ENCODE measurements at regions not wholly inside any gene's neighbourhood (a gene's known extent, or its start where the extent isn't known, plus 50 kb on each side); places are given as distances from the start of the nearest gene placed in this dataset.

DNA sequence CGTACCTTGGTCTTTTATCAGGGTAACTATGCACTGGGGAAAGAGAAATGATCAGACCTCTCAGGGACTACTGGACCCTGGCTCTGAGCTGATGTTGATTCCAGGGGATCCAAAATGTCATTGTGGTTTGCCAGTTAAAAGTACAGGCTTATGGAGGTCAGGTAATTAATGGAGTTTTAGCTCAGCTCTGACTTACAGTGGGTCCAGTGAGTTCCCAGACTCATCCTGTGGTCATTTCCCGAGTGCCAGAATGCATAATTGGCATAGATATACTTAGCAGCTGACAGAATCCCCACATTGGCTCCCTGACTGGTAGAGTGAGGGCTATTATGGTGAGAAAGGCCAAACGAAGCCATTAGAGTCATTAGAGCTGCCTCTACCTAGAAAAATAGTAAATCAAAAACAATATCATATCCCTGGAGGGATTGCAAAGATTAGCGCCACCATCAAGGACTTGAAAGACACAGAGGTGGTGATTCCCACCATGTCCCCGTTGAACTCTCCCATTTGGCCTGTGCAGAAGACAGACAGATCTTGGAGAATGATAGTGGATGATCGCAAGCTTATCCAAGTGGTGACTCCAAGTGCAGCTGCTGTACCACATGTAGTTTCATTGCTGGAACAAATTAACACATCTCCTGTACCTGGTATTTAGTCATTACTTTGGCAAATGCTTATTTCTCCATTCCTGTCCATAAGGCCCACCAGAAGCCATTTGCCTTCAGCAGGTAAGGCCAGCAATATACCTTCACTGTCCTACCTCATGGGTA lies 152.4 kb downstream of the THBS2 start:
- no peak for TF ChIP-seq EZH2 (IDR thresholded peaks at IDR 0.05; ENCODE audit: insufficient read depth, low read length)
- TF ChIP-seq, protein P1, sequence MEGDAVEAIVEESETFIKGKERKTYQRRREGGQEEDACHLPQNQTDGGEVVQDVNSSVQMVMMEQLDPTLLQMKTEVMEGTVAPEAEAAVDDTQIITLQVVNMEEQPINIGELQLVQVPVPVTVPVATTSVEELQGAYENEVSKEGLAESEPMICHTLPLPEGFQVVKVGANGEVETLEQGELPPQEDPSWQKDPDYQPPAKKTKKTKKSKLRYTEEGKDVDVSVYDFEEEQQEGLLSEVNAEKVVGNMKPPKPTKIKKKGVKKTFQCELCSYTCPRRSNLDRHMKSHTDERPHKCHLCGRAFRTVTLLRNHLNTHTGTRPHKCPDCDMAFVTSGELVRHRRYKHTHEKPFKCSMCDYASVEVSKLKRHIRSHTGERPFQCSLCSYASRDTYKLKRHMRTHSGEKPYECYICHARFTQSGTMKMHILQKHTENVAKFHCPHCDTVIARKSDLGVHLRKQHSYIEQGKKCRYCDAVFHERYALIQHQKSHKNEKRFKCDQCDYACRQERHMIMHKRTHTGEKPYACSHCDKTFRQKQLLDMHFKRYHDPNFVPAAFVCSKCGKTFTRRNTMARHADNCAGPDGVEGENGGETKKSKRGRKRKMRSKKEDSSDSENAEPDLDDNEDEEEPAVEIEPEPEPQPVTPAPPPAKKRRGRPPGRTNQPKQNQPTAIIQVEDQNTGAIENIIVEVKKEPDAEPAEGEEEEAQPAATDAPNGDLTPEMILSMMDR (IDR thresholded peaks at IDR 0.05; ENCODE audit: insufficient read depth, low read depth, low read length), result no peak
